Keratinocyte (primary cell): ENCODE measurements at regions not wholly inside any gene's neighbourhood (a gene's known extent, or its start where the extent isn't known, plus 50 kb on each side); places are given as distances from the start of the nearest gene placed in this dataset.

Experiments
- DNase-seq: peaks from one replicate; pipeline ENCODE4 v3.0.0-alpha.2; 2011; ENCODE audit warnings: low read depth, missing footprints, low spot score
- FAIRE-seq: peaks from 2 replicates; lab custom pipeline; 2011; peaks lifted over from hg19 to GRCh38; lab: Jason Lieb, UNC
- H2AFZ ChIP-seq: 2 replicates; pipeline ENCODE4 v1.6.0; 2012; ENCODE audit warnings: low read length, control low read depth, inconsistent platforms; ENCODE audit not compliant: control insufficient read depth
- H3K27ac ChIP-seq: 2 replicates; pipeline ENCODE4 v1.5.1; 2011; ENCODE audit warnings: low read length; ENCODE audit not compliant: control insufficient read depth, insufficient read depth
- H3K27me3 ChIP-seq: 3 replicates; pipeline ENCODE4 v1.6.0; 2011; ENCODE audit warnings: low read length; ENCODE audit not compliant: control insufficient read depth, insufficient read depth; ENCODE audit errors: extremely low read depth
- H3K36me3 ChIP-seq, 2 experiments: 2 replicates in 1 of 2; 3 replicates in 1 of 2; pipeline ENCODE4 v1.5.1; 2011; ENCODE audit warnings: low read length in 2 of 2, mild to moderate bottlenecking in 1 of 2; ENCODE audit not compliant: control insufficient read depth in 2 of 2, insufficient read depth in 2 of 2; ENCODE audit errors: extremely low read depth in 1 of 2
- H3K4me1 ChIP-seq: 3 replicates; pipeline ENCODE4 v1.5.1; 2011; ENCODE audit warnings: low read length; ENCODE audit not compliant: control insufficient read depth, insufficient read depth; ENCODE audit errors: extremely low read depth
- H3K4me2 ChIP-seq: 3 replicates; pipeline ENCODE4 v1.6.0; 2011; ENCODE audit warnings: low read depth, low read length; ENCODE audit not compliant: control insufficient read depth, insufficient read depth; ENCODE audit errors: extremely low read depth
- H3K4me3 ChIP-seq, 3 experiments: fragments of 200-600 bp in 1 of 3; sonication (generic) in 1 of 3; 2 replicates in 2 of 3; 3 replicates in 1 of 3; pipeline ENCODE4 v1.5.1; 2011 to 2016; ENCODE audit warnings: low read length in 3 of 3, mild to moderate bottlenecking in 3 of 3, control low read depth in 2 of 3, inconsistent platforms in 1 of 3, low read depth in 1 of 3, mixed read lengths in 1 of 3, mixed run types in 1 of 3, moderate library complexity in 1 of 3; ENCODE audit not compliant: control insufficient read depth in 2 of 3, insufficient read depth in 2 of 3; ENCODE audit errors: extremely low read depth in 1 of 3
- H3K79me2 ChIP-seq: 2 replicates; pipeline ENCODE4 v1.6.0; 2012; ENCODE audit warnings: low read length; ENCODE audit not compliant: control insufficient read depth, insufficient read depth
- H3K9ac ChIP-seq: 3 replicates; pipeline ENCODE4 v1.6.0; 2011; ENCODE audit warnings: low read length; ENCODE audit not compliant: control insufficient read depth, insufficient read depth; ENCODE audit errors: extremely low read depth
- H3K9me1 ChIP-seq: 3 replicates; pipeline ENCODE4 v1.6.0; 2011; ENCODE audit warnings: low read length; ENCODE audit not compliant: control insufficient read depth, insufficient read depth; ENCODE audit errors: extremely low read depth
- H3K9me3 ChIP-seq: 2 replicates; pipeline ENCODE4 v1.5.1; 2012; ENCODE audit warnings: low read depth, low read length; ENCODE audit not compliant: control insufficient read depth
- H4K20me1 ChIP-seq: 3 replicates; pipeline ENCODE4 v1.6.0; 2011; ENCODE audit warnings: low read length; ENCODE audit not compliant: control insufficient read depth, insufficient read depth; ENCODE audit errors: extremely low read depth
- CTCF ChIP-seq, 3 experiments: IDR thresholded peaks in 1 of 3; conservative IDR thresholded peaks in 1 of 3; optimal IDR thresholded peaks in 1 of 3; 2 replicates in 2 of 3; 3 replicates in 1 of 3; pipeline versions ENCODE3 to v1.5.1; 2011; ENCODE audit warnings: low read length in 3 of 3, mild to moderate bottlenecking in 3 of 3, moderate library complexity in 2 of 3, control low read depth in 1 of 3, inconsistent platforms in 1 of 3; ENCODE audit not compliant: insufficient read depth in 2 of 3; ENCODE audit errors: extremely low read depth in 1 of 3
- EZH2 ChIP-seq: IDR thresholded peaks from one replicate; pipeline ENCODE4 v1.6.1; 2012; ENCODE audit warnings: inconsistent platforms, mild to moderate bottlenecking, low read length, moderate library complexity
- dilution Hi-C: fragments of 300-500 bp; cut with MboI; formaldehyde crosslinking; loops from one replicate; pipeline ENCODE4 v1.7.0; 2020; ENCODE audit warnings: low sequenced_read_pairs; ENCODE audit not compliant: extremely low pct_ligation_motif_present

- Histone ChIP-seq H3K79me2 (no peaks in the 10 kb centered on the region), H3K9me1 (no peaks in the 10 kb centered on the region), H3K9me3 (no peaks in the 10 kb centered on the region), H2AFZ (no peak overlapping the region), H3K4me2 (no peak overlapping the region), H3K27me3 (no peaks in the 10 kb centered on the region), H3K4me1 (no peaks in the 10 kb centered on the region), H3K27ac (no peak overlapping the region), H3K36me3 (no peaks in the 10 kb centered on the region), H3K4me3 (no peak overlapping the region), H3K9ac (no peak overlapping the region), H4K20me1 (no peaks in the 10 kb centered on the region)
- dilution Hi-C loops: no loop called here
- DNase-seq (no peak), FAIRE-seq (no peak)
- no peak for TF ChIP-seq CTCF (optimal IDR thresholded peaks at IDR 0.05 in 1 of 3, IDR thresholded peaks at IDR 0.05 in 1 of 3, conservative IDR thresholded peaks at IDR 0.05 in 1 of 3; ENCODE audit: extremely low read depth in 1 of 3, insufficient read depth in 2 of 3, low read length in 3 of 3)
Observed at GRCh38 chr3:163273694-163274093, 1777.1 kb downstream of the OTOL1 start.

- H3K4me3 ChIP-seq: no peak overlapping the region
- H3K9ac ChIP-seq: no peak overlapping the region
- H3K36me3 ChIP-seq: no peaks in the 10 kb centered on the region
- no peaks in the 10 kb centered on the region for H3K79me2 ChIP-seq
- no peak overlapping the region for H3K4me2 ChIP-seq
- no peaks in the 10 kb centered on the region for H3K9me1 ChIP-seq
- no peak overlapping the region for H2AFZ ChIP-seq
- no peaks in the 10 kb centered on the region for H3K9me3 ChIP-seq
- TF ChIP-seq CTCF (optimal IDR thresholded peaks at IDR 0.05 in 1 of 3, IDR thresholded peaks at IDR 0.05 in 1 of 3, conservative IDR thresholded peaks at IDR 0.05 in 1 of 3; ENCODE audit: extremely low read depth in 1 of 3, insufficient read depth in 2 of 3, low read length in 3 of 3) (no peak), EZH2 (no peak)
- no peaks in the 10 kb centered on the region for H3K27me3 ChIP-seq
- no peak for FAIRE-seq
- H4K20me1 ChIP-seq: no peaks in the 10 kb centered on the region
- dilution Hi-C loops: no loop called here
- no peaks in the 10 kb centered on the region for H3K4me1 ChIP-seq
- DNase-seq: no peak
- H3K27ac ChIP-seq: no peak overlapping the region
Observed at GRCh38 chr3:163266731-163267130, 1770.1 kb downstream of the OTOL1 start.
